ENCODE measurements at regions not wholly inside any gene's neighbourhood (a gene's known extent, or its start where the extent isn't known, plus 50 kb on each side); places are given as distances from the start of the nearest gene placed in this dataset.
A peak's percentile ranks its signal among the peaks of the same experiment; 100 is the strongest.

DNA sequence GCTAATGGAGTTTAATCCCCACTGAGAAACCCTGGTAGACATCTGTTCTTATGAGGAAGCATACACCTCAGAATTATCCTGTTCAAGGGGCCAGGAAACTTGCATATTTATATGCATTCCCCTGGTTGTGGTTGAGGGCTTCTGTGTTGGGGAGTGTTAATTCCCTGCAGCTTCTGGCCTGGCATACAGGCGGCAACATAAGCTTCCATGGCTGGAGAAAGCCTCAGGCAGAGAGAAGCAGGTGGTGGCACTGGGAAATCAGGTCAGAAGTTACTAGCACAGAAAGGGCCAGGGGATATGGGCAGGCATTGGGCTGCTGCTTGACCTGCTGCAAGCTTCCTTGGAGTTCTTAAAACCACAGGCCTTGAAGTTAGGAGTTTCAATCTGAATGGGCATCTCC, 166.1 kb upstream of the SEMA6A start:
- H3K4me3 ChIP-seq (ENCODE audit: low read length) = no peak overlapping the region
- no peak for DNase-seq
- H4K8ac ChIP-seq (ENCODE audit: low read depth, low read length) = no peak overlapping the region
- no peak overlapping the region for H3K27ac ChIP-seq (ENCODE audit: low read depth, low read length)
- no peaks in the 10 kb centered on the region for H3K36me3 ChIP-seq (ENCODE audit: control insufficient read depth, insufficient read depth, low read length)
- WGBS (ENCODE audit: extremely low coverage, insufficient coverage, low lambda C conversion rate) = no CpG with 5 or more reads among the region's 1 CpG
- no peak overlapping the region for H3K4me2 ChIP-seq (ENCODE audit: low read length)
- H2BK15ac ChIP-seq (replicated peaks; ENCODE audit: low read depth) = no peak overlapping the region
- H3K79me2 ChIP-seq (ENCODE audit: control insufficient read depth, insufficient read depth, low read length) = no peaks in the 10 kb centered on the region
- no peak overlapping the region for H2BK5ac ChIP-seq (ENCODE audit: low read length)
- H2BK120ac ChIP-seq (ENCODE audit: low read depth, low read length) = no peak overlapping the region
- H3K4me1 ChIP-seq (ENCODE audit: control insufficient read depth, low read depth, low read length) = peaks cover 5% of the 10 kb centered on the region
- no peak overlapping the region for H4K5ac ChIP-seq (ENCODE audit: low read length)
- no peak overlapping the region for H3K56ac ChIP-seq (ENCODE audit: low read length)
- no peak overlapping the region for H2AK5ac ChIP-seq (ENCODE audit: low read length)
- H3K4ac ChIP-seq (ENCODE audit: low read depth, low read length) = no peak overlapping the region
- peak overlapping the region; percentile 29 for H3K18ac ChIP-seq (ENCODE audit: low read length)
- no peak overlapping the region for H3K9ac ChIP-seq (ENCODE audit: low read length)
- no peaks in the 10 kb centered on the region for H3K79me1 ChIP-seq (ENCODE audit: low read length)
- no peak overlapping the region for H3K23ac ChIP-seq (ENCODE audit: low read length)
- no peaks in the 10 kb centered on the region for H3K27me3 ChIP-seq (ENCODE audit: insufficient read depth, low read length, poor library complexity)

DNA sequence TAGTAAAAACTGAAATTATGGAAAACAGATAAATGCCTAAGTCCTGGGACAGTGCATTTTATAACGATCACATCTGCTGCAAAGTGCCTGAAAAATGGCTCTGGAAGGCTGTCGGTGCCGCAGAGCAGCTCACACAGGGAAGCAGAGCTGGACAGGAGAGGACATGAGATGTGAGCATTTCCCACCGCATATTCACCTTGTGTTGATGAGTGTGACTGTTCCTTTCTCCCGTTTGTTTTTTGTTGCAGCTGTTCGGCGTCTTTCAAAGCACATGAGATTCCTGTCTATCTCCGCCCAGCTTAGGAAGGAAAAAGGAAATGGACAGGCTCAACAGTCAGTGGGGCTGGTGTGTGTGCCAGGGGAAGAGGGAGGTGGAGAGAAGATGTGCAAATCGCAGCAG, 164.9 kb upstream of the SEMA6A start:
- Histone ChIP-seq H3K4me1 (ENCODE audit: control insufficient read depth, low read depth, low read length) (peaks cover 5% of the 10 kb centered on the region), H2BK5ac (ENCODE audit: low read length) (no peak overlapping the region), H3K36me3 (ENCODE audit: control insufficient read depth, insufficient read depth, low read length) (no peaks in the 10 kb centered on the region), H3K4me3 (ENCODE audit: low read length) (no peak overlapping the region), H3K27ac (ENCODE audit: low read depth, low read length) (no peak overlapping the region), H3K23ac (ENCODE audit: low read length) (no peak overlapping the region), H3K79me2 (ENCODE audit: control insufficient read depth, insufficient read depth, low read length) (no peaks in the 10 kb centered on the region), H2AK5ac (ENCODE audit: low read length) (no peak overlapping the region), H3K9ac (ENCODE audit: low read length) (no peak overlapping the region), H2BK120ac (ENCODE audit: low read depth, low read length) (no peak overlapping the region), H3K27me3 (ENCODE audit: insufficient read depth, low read length, poor library complexity) (no peaks in the 10 kb centered on the region), H3K4ac (ENCODE audit: low read depth, low read length) (no peak overlapping the region), H2BK15ac (replicated peaks; ENCODE audit: low read depth) (no peak overlapping the region), H3K4me2 (ENCODE audit: low read length) (no peak overlapping the region), H4K8ac (ENCODE audit: low read depth, low read length) (no peak overlapping the region), H3K79me1 (ENCODE audit: low read length) (no peaks in the 10 kb centered on the region), H3K56ac (ENCODE audit: low read length) (no peak overlapping the region), H3K18ac (ENCODE audit: low read length) (no peak overlapping the region), H4K5ac (ENCODE audit: low read length) (no peak overlapping the region)
- WGBS (ENCODE audit: extremely low coverage, insufficient coverage, low lambda C conversion rate) = no CpG with 5 or more reads among the region's 9 CpGs
- DNase-seq = no peak

- Histone ChIP-seq H3K23ac (ENCODE audit: low read length) (no peak overlapping the region), H3K4me2 (ENCODE audit: low read length) (no peak overlapping the region), H4K8ac (ENCODE audit: low read depth, low read length) (no peak overlapping the region), H2BK5ac (ENCODE audit: low read length) (no peak overlapping the region), H3K79me2 (ENCODE audit: control insufficient read depth, insufficient read depth, low read length) (no peaks in the 10 kb centered on the region), H3K4me3 (ENCODE audit: low read length) (no peak overlapping the region), H4K5ac (ENCODE audit: low read length) (no peak overlapping the region), H3K56ac (ENCODE audit: low read length) (peak overlapping the region; percentile 65), H3K27me3 (ENCODE audit: insufficient read depth, low read length, poor library complexity) (no peaks in the 10 kb centered on the region), H3K27ac (ENCODE audit: low read depth, low read length) (no peak overlapping the region), H3K9ac (ENCODE audit: low read length) (no peak overlapping the region), H3K4ac (ENCODE audit: low read depth, low read length) (no peak overlapping the region), H2AK5ac (ENCODE audit: low read length) (peak overlapping the region; percentile 88), H3K36me3 (ENCODE audit: control insufficient read depth, insufficient read depth, low read length) (no peaks in the 10 kb centered on the region), H2BK120ac (ENCODE audit: low read depth, low read length) (no peak overlapping the region), H3K18ac (ENCODE audit: low read length) (no peak overlapping the region), H3K4me1 (ENCODE audit: control insufficient read depth, low read depth, low read length) (peaks cover 9% of the 10 kb centered on the region), H2BK15ac (replicated peaks; ENCODE audit: low read depth) (no peak overlapping the region), H3K79me1 (ENCODE audit: low read length) (no peaks in the 10 kb centered on the region)
- no CpG with 5 or more reads among the region's 6 CpGs for WGBS (ENCODE audit: extremely low coverage, insufficient coverage, low lambda C conversion rate)
- no peak for DNase-seq
Observed at GRCh38 chr5:116738615-116739261, 164.1 kb upstream of the SEMA6A start.

DNA sequence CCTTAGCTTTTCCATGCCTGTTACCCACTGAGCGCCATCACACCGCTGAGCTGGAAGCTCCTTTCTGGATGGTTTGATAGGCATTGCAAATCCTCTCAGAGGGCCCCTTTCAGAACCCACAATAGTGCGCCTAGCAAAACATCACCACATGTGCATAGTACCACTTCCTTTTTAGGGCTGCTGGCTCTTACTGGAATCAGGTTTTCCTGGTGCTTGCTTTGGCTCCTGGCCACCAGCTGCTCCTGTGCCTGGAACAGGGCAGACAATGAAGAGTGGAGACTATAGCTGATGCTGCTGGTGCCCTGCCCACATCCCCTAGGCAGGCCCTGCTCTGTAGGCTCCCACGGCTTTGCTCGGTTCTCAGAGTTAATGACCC, 163.6 kb upstream of the SEMA6A start:
- Histone ChIP-seq H3K4me3 (ENCODE audit: low read length) (no peak overlapping the region), H4K5ac (ENCODE audit: low read length) (no peak overlapping the region), H2BK15ac (replicated peaks; ENCODE audit: low read depth) (no peak overlapping the region), H3K4me2 (ENCODE audit: low read length) (no peak overlapping the region), H3K79me2 (ENCODE audit: control insufficient read depth, insufficient read depth, low read length) (no peaks in the 10 kb centered on the region), H2BK5ac (ENCODE audit: low read length) (no peak overlapping the region), H3K4ac (ENCODE audit: low read depth, low read length) (no peak overlapping the region), H3K23ac (ENCODE audit: low read length) (no peak overlapping the region), H3K18ac (ENCODE audit: low read length) (no peak overlapping the region), H3K36me3 (ENCODE audit: control insufficient read depth, insufficient read depth, low read length) (no peaks in the 10 kb centered on the region), H3K9ac (ENCODE audit: low read length) (no peak overlapping the region), H3K56ac (ENCODE audit: low read length) (peak overlapping the region; percentile 65), H3K27ac (ENCODE audit: low read depth, low read length) (no peak overlapping the region), H3K79me1 (ENCODE audit: low read length) (no peaks in the 10 kb centered on the region), H2BK120ac (ENCODE audit: low read depth, low read length) (no peak overlapping the region), H4K8ac (ENCODE audit: low read depth, low read length) (no peak overlapping the region), H3K27me3 (ENCODE audit: insufficient read depth, low read length, poor library complexity) (no peaks in the 10 kb centered on the region), H3K4me1 (ENCODE audit: control insufficient read depth, low read depth, low read length) (peaks cover 9% of the 10 kb centered on the region), H2AK5ac (ENCODE audit: low read length) (no peak overlapping the region)
- no CpG with 5 or more reads among the region's 5 CpGs for WGBS (ENCODE audit: extremely low coverage, insufficient coverage, low lambda C conversion rate)
- no peak for DNase-seq

- no peaks in the 10 kb centered on the region for H3K79me1 ChIP-seq (ENCODE audit: low read length)
- no peak overlapping the region for H4K5ac ChIP-seq (ENCODE audit: low read length)
- no peak overlapping the region for H3K4me3 ChIP-seq (ENCODE audit: low read length)
- H3K36me3 ChIP-seq (ENCODE audit: control insufficient read depth, insufficient read depth, low read length) = no peaks in the 10 kb centered on the region
- no peak overlapping the region for H3K4me2 ChIP-seq (ENCODE audit: low read length)
- DNase-seq = no peak
- peaks cover 9% of the 10 kb centered on the region for H3K4me1 ChIP-seq (ENCODE audit: control insufficient read depth, low read depth, low read length)
- no peak overlapping the region for H2BK15ac ChIP-seq (replicated peaks; ENCODE audit: low read depth)
- no peak overlapping the region for H3K56ac ChIP-seq (ENCODE audit: low read length)
- no peak overlapping the region for H2BK120ac ChIP-seq (ENCODE audit: low read depth, low read length)
- H2AK5ac ChIP-seq (ENCODE audit: low read length) = no peak overlapping the region
- H3K4ac ChIP-seq (ENCODE audit: low read depth, low read length) = no peak overlapping the region
- no peak overlapping the region for H4K8ac ChIP-seq (ENCODE audit: low read depth, low read length)
- no peaks in the 10 kb centered on the region for H3K79me2 ChIP-seq (ENCODE audit: control insufficient read depth, insufficient read depth, low read length)
- no peak overlapping the region for H3K18ac ChIP-seq (ENCODE audit: low read length)
- H2BK5ac ChIP-seq (ENCODE audit: low read length) = no peak overlapping the region
- no peak overlapping the region for H3K9ac ChIP-seq (ENCODE audit: low read length)
- H3K23ac ChIP-seq (ENCODE audit: low read length) = no peak overlapping the region
- no peak overlapping the region for H3K27ac ChIP-seq (ENCODE audit: low read depth, low read length)
- no peaks in the 10 kb centered on the region for H3K27me3 ChIP-seq (ENCODE audit: insufficient read depth, low read length, poor library complexity)
Observed at GRCh38 chr5:116736671-116737070, 162.0 kb upstream of the SEMA6A start.
